GM23338 (cell line): ENCODE measurements at regions not wholly inside any gene's neighbourhood (a gene's known extent, or its start where the extent isn't known, plus 50 kb on each side); places are given as distances from the start of the nearest gene placed in this dataset.

Experiments
- ATAC-seq: fragments of 200-7000 bp; cut with Tn5 transposase; 3 replicates; pipeline ENCODE4 v1.9.1; 2020
- DNase-seq: peaks from one replicate; pipeline ENCODE4 v3.0.0-alpha.2; 2015; ENCODE audit warnings: low spot score
- H2AFZ ChIP-seq: fragments of 200-600 bp; sonication (generic); 2 replicates; pipeline ENCODE4 v1.8.0; 2016; ENCODE audit warnings: antibody characterized with exemption, mild to moderate bottlenecking, moderate library complexity
- H3F3A ChIP-seq: fragments of 200-600 bp; sonication (generic); replicated peaks from 2 replicates; pipeline ENCODE4 v1.8.0; 2017; ENCODE audit warnings: antibody characterized with exemption, mixed run types, low read depth
- H3K27ac ChIP-seq: fragments of 200-600 bp; sonication (generic); 2 replicates; pipeline ENCODE4 v1.6.1; 2016; ENCODE audit warnings: low read depth
- H3K27me3 ChIP-seq: fragments of 200-600 bp; sonication (generic); 2 replicates; pipeline ENCODE4 v1.8.0; 2016; ENCODE audit warnings: mild to moderate bottlenecking, mixed run types, moderate library complexity; ENCODE audit not compliant: insufficient read depth
- H3K36me3 ChIP-seq: fragments of 200-600 bp; sonication (generic); 2 replicates; pipeline ENCODE4 v1.8.0; 2016; ENCODE audit warnings: mild to moderate bottlenecking; ENCODE audit not compliant: insufficient read depth
- H3K4me1 ChIP-seq: fragments of 200-600 bp; sonication (generic); 2 replicates; pipeline ENCODE4 v1.8.0; 2016; ENCODE audit warnings: mild to moderate bottlenecking, moderate library complexity; ENCODE audit not compliant: insufficient read depth
- H3K4me2 ChIP-seq: fragments of 200-600 bp; sonication (generic); 2 replicates; pipeline ENCODE4 v1.7.1; 2017; ENCODE audit warnings: mixed run types
- H3K4me3 ChIP-seq: fragments of 200-600 bp; sonication (generic); 2 replicates; pipeline ENCODE4 v1.6.1; 2016; ENCODE audit warnings: mixed run types
- H3K79me2 ChIP-seq: fragments of 200-600 bp; sonication (generic); replicated peaks from 2 replicates; pipeline ENCODE4 v1.8.0; 2017; ENCODE audit warnings: mild to moderate bottlenecking; ENCODE audit not compliant: insufficient read depth
- H3K9me2 ChIP-seq: fragments of 200-600 bp; sonication (generic); 2 replicates; pipeline ENCODE4 v1.8.0; 2017; ENCODE audit not compliant: insufficient read depth
- H4K20me1 ChIP-seq: fragments of 200-600 bp; sonication (generic); replicated peaks from 2 replicates; pipeline ENCODE4 v1.8.0; 2017; ENCODE audit warnings: mild to moderate bottlenecking; ENCODE audit not compliant: insufficient read depth
- H3K27ac Mint-ChIP-seq: 2 replicates; pipeline ENCODE4 v1.8.0; 2020; ENCODE audit warnings: inconsistent platforms, mild to moderate bottlenecking, moderate library complexity, mixed read lengths
- H3K27me3 Mint-ChIP-seq: 3 replicates; pipeline ENCODE4 v1.8.0; 2022; ENCODE audit warnings: low read depth, mild to moderate bottlenecking, moderate library complexity, mixed read lengths, inconsistent platforms; ENCODE audit not compliant: insufficient read depth, poor library complexity
- H3K36me3 Mint-ChIP-seq: 3 replicates; pipeline ENCODE4 v1.8.0; 2021; ENCODE audit warnings: low read depth, mild to moderate bottlenecking, inconsistent platforms, moderate library complexity, mixed read lengths
- H3K4me1 Mint-ChIP-seq: 3 replicates; pipeline ENCODE4 v1.8.0; 2020; ENCODE audit warnings: mild to moderate bottlenecking, inconsistent platforms, mixed read lengths
- H3K4me3 Mint-ChIP-seq: 3 replicates; pipeline ENCODE4 v1.8.0; 2021; ENCODE audit warnings: moderate library complexity, mild to moderate bottlenecking, inconsistent platforms, mixed read lengths
- H3K9me3 Mint-ChIP-seq: 3 replicates; pipeline ENCODE4 v1.8.0; 2020; ENCODE audit warnings: moderate library complexity, mild to moderate bottlenecking, inconsistent platforms, mixed read lengths
- CTCF ChIP-seq, 2 experiments: fragments of 200-600 bp in 1 of 2; sonication (generic) in 1 of 2; conservative IDR thresholded peaks; 2 replicates each; pipeline versions ENCODE4 v1.5.1 to v1.6.1; 2016 to 2017; ENCODE audit warnings: antibody characterized with exemption in 2 of 2, low read depth in 2 of 2, mild to moderate bottlenecking in 2 of 2, moderate library complexity in 1 of 2
- ETS1 ChIP-seq: IDR thresholded peaks from 2 replicates; pipeline ENCODE4 v1.6.1; 2016; ENCODE audit warnings: antibody characterized with exemption
- EZH2 ChIP-seq: fragments of 200-600 bp; sonication (generic); IDR thresholded peaks from one replicate; pipeline ENCODE4 v1.8.0; 2017; ENCODE audit warnings: antibody characterized with exemption, mild to moderate bottlenecking, low read depth; ENCODE audit not compliant: unreplicated experiment
- NANOG ChIP-seq: IDR thresholded peaks from 2 replicates; pipeline ENCODE4 v1.6.1; 2016; ENCODE audit warnings: antibody characterized with exemption, borderline replicate concordance
- REST ChIP-seq: IDR thresholded peaks from one replicate; pipeline ENCODE4 v1.6.1; 2018; ENCODE audit warnings: antibody characterized with exemption; ENCODE audit not compliant: unreplicated experiment
- ZNF462 ChIP-seq: fragments of 250-450 bp; sonication (Bioruptor Pico); IDR thresholded peaks from 2 replicates; pipeline ENCODE4 v1.5.0; 2020; ENCODE audit warnings: mild to moderate bottlenecking, moderate library complexity

GRCh38 chr12:102763061-102763460 lies 154.0 kb downstream of the PAH start:
- H3K27ac Mint-ChIP-seq = no peak overlapping the region
- H3K27me3 ChIP-seq = no peaks in the 10 kb centered on the region
- H3K27me3 Mint-ChIP-seq = peaks cover 5% of the 10 kb centered on the region
- DNase-seq (no peak), ATAC-seq (no peak)
- H4K20me1 ChIP-seq = no peaks in the 10 kb centered on the region
- H3K4me1 ChIP-seq = no peaks in the 10 kb centered on the region
- no peak overlapping the region for H3K4me3 ChIP-seq
- H3K9me2 ChIP-seq = no peaks in the 10 kb centered on the region
- H3K36me3 ChIP-seq = no peaks in the 10 kb centered on the region
- no peaks in the 10 kb centered on the region for H3F3A ChIP-seq
- H3K27ac ChIP-seq = no peak overlapping the region
- H2AFZ ChIP-seq = no peak overlapping the region
- no peak overlapping the region for H3K4me2 ChIP-seq
- H3K36me3 Mint-ChIP-seq = no peaks in the 10 kb centered on the region
- no peaks in the 10 kb centered on the region for H3K79me2 ChIP-seq
- H3K4me1 Mint-ChIP-seq = peaks cover 5% of the 10 kb centered on the region; the same call in 2 of the 3 replicates
- H3K4me3 Mint-ChIP-seq = no peak overlapping the region
- H3K9me3 Mint-ChIP-seq = no peaks in the 10 kb centered on the region
- no peak for TF ChIP-seq REST
- no peak for TF ChIP-seq ZNF462
- TF ChIP-seq NANOG = no peak
- TF ChIP-seq ETS1 = no peak
- no peak for TF ChIP-seq CTCF (conservative IDR thresholded peaks at IDR 0.05; ENCODE audit: low read depth in 2 of 2)
- no peak for TF ChIP-seq EZH2
